Loucy (cell line): ENCODE measurements at regions not wholly inside any gene's neighbourhood (a gene's known extent, or its start where the extent isn't known, plus 50 kb on each side); places are given as distances from the start of the nearest gene placed in this dataset.

ENCODE experiments used
- CTCF ChIP-seq: fragments of 200-600 bp; sonication (generic); conservative IDR thresholded peaks from 2 replicates; pipeline ENCODE4 v1.5.1; 2014; ENCODE audit warnings: mild to moderate bottlenecking, antibody characterized with exemption, low read length
- EZH2phosphoT487 ChIP-seq: fragments of 200-600 bp; IDR thresholded peaks from 2 replicates; pipeline ENCODE4 v1.6.1; 2018; ENCODE audit warnings: antibody characterized with exemption, mild to moderate bottlenecking, moderate library complexity, borderline replicate concordance

- no peak for TF ChIP-seq CTCF
- no peak for TF ChIP-seq EZH2phosphoT487
Observed at GRCh38 chr1:168826269-168826668, 97.3 kb upstream of the DPT start.
